Type B pancreatic cell (in vitro differentiated cells): ENCODE measurements at regions not wholly inside any gene's neighbourhood (a gene's known extent, or its start where the extent isn't known, plus 50 kb on each side); places are given as distances from the start of the nearest gene placed in this dataset.
"Not testable (repeated sequence)": the region's sequence is repeated elsewhere in the genome, so short reads cannot be mapped to it uniquely, and the experiment has no call there.

Experiments used
- DNase-seq: peaks from one replicate; pipeline ENCODE4 v3.0.0; 2021; ENCODE audit warnings: mixed read lengths; ENCODE audit not compliant: unreplicated experiment; ENCODE audit errors: extremely low spot score
- H3K27ac Mint-ChIP-seq: 2 replicates; pipeline ENCODE4 v1.8.0; 2021; ENCODE audit warnings: mild to moderate bottlenecking, mixed read lengths
- H3K27me3 Mint-ChIP-seq: 2 replicates; pipeline ENCODE4 v1.8.0; 2021; ENCODE audit warnings: mixed read lengths
- H3K36me3 Mint-ChIP-seq: 2 replicates; pipeline ENCODE4 v1.8.0; 2021; ENCODE audit warnings: mixed read lengths
- H3K4me1 Mint-ChIP-seq: one replicate; pipeline ENCODE4 v1.8.0; 2021; ENCODE audit warnings: mixed read lengths; ENCODE audit not compliant: unreplicated experiment
- H3K4me3 Mint-ChIP-seq: 2 replicates; pipeline ENCODE4 v1.8.0; 2021; ENCODE audit warnings: mild to moderate bottlenecking, mixed read lengths
- H3K9me3 Mint-ChIP-seq: 2 replicates; pipeline ENCODE4 v1.8.0; 2021; ENCODE audit warnings: mixed read lengths
- TF ChIP-seq, protein P1 (sequence below): fragments of 200-600 bp; sonication (generic); conservative IDR thresholded peaks from 2 replicates; pipeline ENCODE4 v1.5.0; 2021; ENCODE audit warnings: antibody characterized with exemption, mild to moderate bottlenecking

DNA sequence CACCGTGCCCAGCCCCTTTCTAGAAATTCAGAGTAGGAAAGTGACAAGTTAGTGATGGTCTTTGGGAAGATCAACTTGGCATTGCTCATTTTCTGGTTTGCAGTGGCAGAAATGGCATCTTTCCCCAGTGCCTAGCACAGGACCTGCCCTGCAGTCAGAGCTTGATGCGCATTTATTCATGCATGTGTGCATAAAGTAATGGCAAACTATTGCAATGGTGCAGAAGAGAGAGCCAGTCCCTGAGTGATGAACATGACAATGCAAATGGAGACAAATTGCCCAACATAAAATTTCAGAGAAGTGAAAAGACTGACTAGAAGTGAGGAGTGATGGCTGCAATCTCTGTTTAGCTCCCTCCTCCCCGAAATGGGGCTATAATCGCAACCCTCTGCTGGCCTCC is 268.2 kb downstream of the CCSER2 start:
- TF ChIP-seq, protein P1, sequence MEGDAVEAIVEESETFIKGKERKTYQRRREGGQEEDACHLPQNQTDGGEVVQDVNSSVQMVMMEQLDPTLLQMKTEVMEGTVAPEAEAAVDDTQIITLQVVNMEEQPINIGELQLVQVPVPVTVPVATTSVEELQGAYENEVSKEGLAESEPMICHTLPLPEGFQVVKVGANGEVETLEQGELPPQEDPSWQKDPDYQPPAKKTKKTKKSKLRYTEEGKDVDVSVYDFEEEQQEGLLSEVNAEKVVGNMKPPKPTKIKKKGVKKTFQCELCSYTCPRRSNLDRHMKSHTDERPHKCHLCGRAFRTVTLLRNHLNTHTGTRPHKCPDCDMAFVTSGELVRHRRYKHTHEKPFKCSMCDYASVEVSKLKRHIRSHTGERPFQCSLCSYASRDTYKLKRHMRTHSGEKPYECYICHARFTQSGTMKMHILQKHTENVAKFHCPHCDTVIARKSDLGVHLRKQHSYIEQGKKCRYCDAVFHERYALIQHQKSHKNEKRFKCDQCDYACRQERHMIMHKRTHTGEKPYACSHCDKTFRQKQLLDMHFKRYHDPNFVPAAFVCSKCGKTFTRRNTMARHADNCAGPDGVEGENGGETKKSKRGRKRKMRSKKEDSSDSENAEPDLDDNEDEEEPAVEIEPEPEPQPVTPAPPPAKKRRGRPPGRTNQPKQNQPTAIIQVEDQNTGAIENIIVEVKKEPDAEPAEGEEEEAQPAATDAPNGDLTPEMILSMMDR: no peak
- no peaks in the 10 kb centered on the region for H3K9me3 Mint-ChIP-seq
- H3K4me3 Mint-ChIP-seq: no peak overlapping the region
- H3K27ac Mint-ChIP-seq: no peak overlapping the region
- H3K27me3 Mint-ChIP-seq: peaks cover 22% of the 10 kb centered on the region
- H3K4me1 Mint-ChIP-seq: no peaks in the 10 kb centered on the region
- no peaks in the 10 kb centered on the region for H3K36me3 Mint-ChIP-seq
- peak; percentile 29 for DNase-seq

DNA sequence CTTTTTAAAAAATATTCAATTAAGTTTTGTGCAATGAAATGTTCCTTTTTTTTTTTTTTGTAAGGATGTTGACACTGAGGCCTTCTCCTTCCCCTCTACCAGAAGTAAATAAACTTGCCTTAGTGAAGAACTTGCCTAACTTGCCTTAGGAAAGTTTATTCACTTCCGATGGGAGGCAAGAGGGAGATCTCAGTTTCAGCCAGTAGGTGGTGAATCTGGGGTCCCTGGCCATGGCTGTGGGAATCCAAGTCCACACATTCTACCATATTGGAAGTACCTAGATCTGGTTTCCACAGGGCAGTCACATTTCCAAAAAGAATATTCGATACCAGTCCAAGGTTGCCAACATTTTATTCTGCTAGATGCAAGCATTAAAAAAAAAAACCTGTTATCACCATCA is 270.9 kb downstream of the CCSER2 start:
- H3K27ac Mint-ChIP-seq: no peak overlapping the region
- H3K27me3 Mint-ChIP-seq: peaks cover 22% of the 10 kb centered on the region
- no peaks in the 10 kb centered on the region for H3K4me1 Mint-ChIP-seq
- no peak overlapping the region for H3K4me3 Mint-ChIP-seq
- no peaks in the 10 kb centered on the region for H3K9me3 Mint-ChIP-seq
- no peaks in the 10 kb centered on the region for H3K36me3 Mint-ChIP-seq
- no peak for DNase-seq
- TF ChIP-seq, protein P1: peak; percentile 45

DNA sequence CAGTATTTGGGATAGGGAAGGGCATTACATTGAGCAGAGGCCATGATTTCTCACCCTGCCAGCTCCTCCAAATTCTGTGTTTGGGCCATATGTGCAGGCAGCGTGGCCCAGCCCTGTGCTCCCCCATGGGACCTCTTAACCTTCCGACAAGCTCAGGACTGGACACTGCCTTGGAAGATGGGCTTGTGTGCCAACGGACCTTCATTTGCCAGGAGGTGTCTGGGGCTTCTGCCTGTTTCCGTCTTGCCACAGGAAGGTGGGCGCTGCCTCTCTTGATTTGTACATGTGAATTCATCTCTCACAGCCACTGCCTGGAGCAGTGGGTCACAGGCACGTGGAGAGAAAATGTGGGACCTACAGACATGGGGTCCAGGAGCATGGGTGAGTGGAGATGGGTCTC is 272.6 kb downstream of the CCSER2 start:
- no peak overlapping the region for H3K4me3 Mint-ChIP-seq
- peak; percentile 58 for DNase-seq
- TF ChIP-seq, protein P1: no peak
- H3K4me1 Mint-ChIP-seq: no peaks in the 10 kb centered on the region
- H3K36me3 Mint-ChIP-seq: no peaks in the 10 kb centered on the region
- peaks cover 27% of the 10 kb centered on the region for H3K27me3 Mint-ChIP-seq
- no peak overlapping the region for H3K27ac Mint-ChIP-seq
- H3K9me3 Mint-ChIP-seq: no peaks in the 10 kb centered on the region

DNA sequence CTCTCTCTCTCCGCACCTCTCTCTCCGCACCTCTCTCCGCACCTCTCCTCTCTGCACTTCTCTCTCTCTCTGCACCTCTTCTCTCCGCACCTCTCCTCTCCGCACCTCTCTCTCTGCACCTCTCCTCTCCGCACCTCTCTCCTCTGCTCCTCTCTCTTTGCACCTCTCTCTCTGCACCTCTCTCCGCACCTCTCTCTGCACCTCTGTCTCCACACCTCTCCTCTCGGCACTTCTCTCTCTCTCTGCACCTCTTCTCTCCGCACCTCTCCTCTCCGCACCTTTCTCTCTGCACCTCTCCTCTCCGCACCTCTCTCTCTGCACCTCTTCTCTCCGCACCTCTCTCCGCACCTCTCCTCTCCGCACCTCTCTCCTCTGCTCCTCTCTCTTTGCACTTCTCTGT is 274.2 kb downstream of the CCSER2 start:
- not testable (repeated sequence) for H3K9me3 Mint-ChIP-seq, H3K4me1 Mint-ChIP-seq, H3K27ac Mint-ChIP-seq, DNase-seq, H3K4me3 Mint-ChIP-seq, H3K36me3 Mint-ChIP-seq
- H3K27me3 Mint-ChIP-seq: peaks cover 35% of the 10 kb centered on the region

DNA sequence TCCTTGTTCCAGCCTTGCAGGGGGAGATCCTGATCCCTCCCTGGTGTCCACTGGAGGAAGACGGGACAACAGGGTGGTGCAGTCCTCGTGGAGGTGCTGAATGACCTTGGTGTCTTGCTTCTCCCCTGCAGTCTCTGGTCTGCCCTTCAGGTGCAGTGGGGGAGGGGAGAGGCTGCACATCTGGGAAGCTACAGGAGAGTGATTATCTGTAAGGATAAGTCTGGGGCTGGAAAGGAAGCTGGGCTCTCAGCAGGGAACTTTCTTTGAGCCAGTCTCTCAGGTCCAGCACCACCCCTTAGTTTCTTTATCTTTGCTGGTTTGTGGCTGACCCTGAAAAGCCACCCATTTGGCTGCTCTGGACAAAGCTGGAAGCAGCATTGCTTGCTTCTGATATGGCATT is 275.6 kb downstream of the CCSER2 start:
- TF ChIP-seq, protein P1: no peak
- DNase-seq: no peak
- Mint-ChIP-seq H3K27me3 (peaks cover 25% of the 10 kb centered on the region), H3K4me3 (no peak overlapping the region), H3K36me3 (no peaks in the 10 kb centered on the region), H3K27ac (no peak overlapping the region), H3K4me1 (no peaks in the 10 kb centered on the region), H3K9me3 (no peaks in the 10 kb centered on the region)

- Mint-ChIP-seq H3K36me3 (no peaks in the 10 kb centered on the region), H3K27ac (no peak overlapping the region), H3K9me3 (no peaks in the 10 kb centered on the region), H3K4me3 (no peak overlapping the region), H3K27me3 (peaks cover 28% of the 10 kb centered on the region), H3K4me1 (no peaks in the 10 kb centered on the region)
- DNase-seq: no peak
- TF ChIP-seq, protein P1: no peak
These were observed 277.4 kb downstream of the CCSER2 start for GRCh38 chr10:84605802-84606201.
